ENCODE measurements at regions not wholly inside any gene's neighbourhood (a gene's known extent, or its start where the extent isn't known, plus 50 kb on each side); places are given as distances from the start of the nearest gene placed in this dataset.

DNA sequence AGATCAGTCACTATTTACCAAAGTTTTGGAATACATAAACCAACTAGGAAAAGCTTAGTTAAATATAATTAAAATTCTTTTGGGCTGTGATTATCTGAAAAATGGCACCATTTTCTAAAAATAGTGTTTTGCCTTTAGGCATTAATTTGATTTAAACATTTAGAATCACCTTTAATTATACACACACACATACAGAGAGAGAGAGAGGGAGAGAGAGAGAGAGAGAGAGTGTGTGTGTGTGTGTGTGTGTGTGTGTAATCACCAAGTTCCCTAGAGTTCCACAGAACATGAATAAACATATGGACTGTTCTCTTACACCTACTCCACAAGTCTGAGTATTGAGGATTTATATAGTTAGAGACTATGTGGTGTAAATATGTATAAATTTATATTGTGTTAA, 141.2 kb upstream of the ATXN1 start:
- Mint-ChIP-seq H3K4me3 (ENCODE audit: unreplicated experiment) (no peak overlapping the region), H3K27ac (ENCODE audit: unreplicated experiment) (no peak overlapping the region), H3K27me3 (ENCODE audit: low read depth) (peaks cover 2% of the 10 kb centered on the region), H3K9me3 (ENCODE audit: low read depth) (no peaks in the 10 kb centered on the region), H3K4me1 (ENCODE audit: low read depth) (peaks cover 25% of the 10 kb centered on the region), H3K36me3 (ENCODE audit: low read depth) (peaks cover 1% of the 10 kb centered on the region)
- TF ChIP-seq, protein P1, sequence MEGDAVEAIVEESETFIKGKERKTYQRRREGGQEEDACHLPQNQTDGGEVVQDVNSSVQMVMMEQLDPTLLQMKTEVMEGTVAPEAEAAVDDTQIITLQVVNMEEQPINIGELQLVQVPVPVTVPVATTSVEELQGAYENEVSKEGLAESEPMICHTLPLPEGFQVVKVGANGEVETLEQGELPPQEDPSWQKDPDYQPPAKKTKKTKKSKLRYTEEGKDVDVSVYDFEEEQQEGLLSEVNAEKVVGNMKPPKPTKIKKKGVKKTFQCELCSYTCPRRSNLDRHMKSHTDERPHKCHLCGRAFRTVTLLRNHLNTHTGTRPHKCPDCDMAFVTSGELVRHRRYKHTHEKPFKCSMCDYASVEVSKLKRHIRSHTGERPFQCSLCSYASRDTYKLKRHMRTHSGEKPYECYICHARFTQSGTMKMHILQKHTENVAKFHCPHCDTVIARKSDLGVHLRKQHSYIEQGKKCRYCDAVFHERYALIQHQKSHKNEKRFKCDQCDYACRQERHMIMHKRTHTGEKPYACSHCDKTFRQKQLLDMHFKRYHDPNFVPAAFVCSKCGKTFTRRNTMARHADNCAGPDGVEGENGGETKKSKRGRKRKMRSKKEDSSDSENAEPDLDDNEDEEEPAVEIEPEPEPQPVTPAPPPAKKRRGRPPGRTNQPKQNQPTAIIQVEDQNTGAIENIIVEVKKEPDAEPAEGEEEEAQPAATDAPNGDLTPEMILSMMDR (IDR thresholded peaks at IDR 0.05), result no peak
- DNase-seq (ENCODE audit: low spot score), result no peak

DNA sequence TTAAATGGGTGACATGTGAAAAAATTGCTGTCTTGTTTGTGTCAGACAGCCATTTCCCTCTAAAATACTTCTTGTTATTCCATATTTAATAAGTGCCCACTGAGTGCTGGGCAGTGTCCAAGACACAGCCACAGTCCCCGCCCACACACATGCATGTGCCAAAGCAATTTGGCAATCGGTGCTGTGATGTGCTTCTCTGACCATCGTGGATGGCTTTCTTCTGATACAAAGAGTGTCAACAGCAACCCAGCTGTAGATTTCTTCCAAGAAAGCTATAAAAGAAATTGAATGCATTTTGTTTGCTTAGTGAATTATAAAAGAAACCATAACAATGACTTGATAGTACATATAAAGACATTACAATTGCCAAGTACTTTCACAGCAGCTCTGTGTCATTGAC, 140.5 kb upstream of the ATXN1 start:
- no peaks in the 10 kb centered on the region for H3K9me3 Mint-ChIP-seq (ENCODE audit: low read depth)
- no peak overlapping the region for H3K27ac Mint-ChIP-seq (ENCODE audit: unreplicated experiment)
- H3K4me3 Mint-ChIP-seq (ENCODE audit: unreplicated experiment), result no peak overlapping the region
- H3K4me1 Mint-ChIP-seq (ENCODE audit: low read depth), result peaks cover 25% of the 10 kb centered on the region
- no peak for DNase-seq (ENCODE audit: low spot score)
- peaks cover 2% of the 10 kb centered on the region for H3K27me3 Mint-ChIP-seq (ENCODE audit: low read depth)
- TF ChIP-seq, protein P1 (IDR thresholded peaks at IDR 0.05), result no peak
- H3K36me3 Mint-ChIP-seq (ENCODE audit: low read depth), result peaks cover 1% of the 10 kb centered on the region

- TF ChIP-seq, protein P1 (IDR thresholded peaks at IDR 0.05), result no peak
- DNase-seq (ENCODE audit: low spot score), result no peak
- Mint-ChIP-seq H3K4me1 (ENCODE audit: low read depth) (peaks cover 25% of the 10 kb centered on the region), H3K27me3 (ENCODE audit: low read depth) (no peaks in the 10 kb centered on the region), H3K36me3 (ENCODE audit: low read depth) (no peaks in the 10 kb centered on the region), H3K27ac (ENCODE audit: unreplicated experiment) (no peak overlapping the region), H3K4me3 (ENCODE audit: unreplicated experiment) (no peak overlapping the region), H3K9me3 (ENCODE audit: low read depth) (no peaks in the 10 kb centered on the region)
Observed at GRCh38 chr6:16901306-16901705, 140.0 kb upstream of the ATXN1 start.

- no peak for DNase-seq (ENCODE audit: low spot score)
- H3K9me3 Mint-ChIP-seq (ENCODE audit: low read depth), result peaks cover 10% of the 10 kb centered on the region
- peaks cover 25% of the 10 kb centered on the region for H3K4me1 Mint-ChIP-seq (ENCODE audit: low read depth)
- TF ChIP-seq, protein P1 (IDR thresholded peaks at IDR 0.05), result no peak
- no peaks in the 10 kb centered on the region for H3K27me3 Mint-ChIP-seq (ENCODE audit: low read depth)
- H3K4me3 Mint-ChIP-seq (ENCODE audit: unreplicated experiment), result no peak overlapping the region
- peaks cover 3% of the 10 kb centered on the region for H3K36me3 Mint-ChIP-seq (ENCODE audit: low read depth)
- H3K27ac Mint-ChIP-seq (ENCODE audit: unreplicated experiment), result no peak overlapping the region
Observed at GRCh38 chr6:16898640-16899396, 137.6 kb upstream of the ATXN1 start.

DNA sequence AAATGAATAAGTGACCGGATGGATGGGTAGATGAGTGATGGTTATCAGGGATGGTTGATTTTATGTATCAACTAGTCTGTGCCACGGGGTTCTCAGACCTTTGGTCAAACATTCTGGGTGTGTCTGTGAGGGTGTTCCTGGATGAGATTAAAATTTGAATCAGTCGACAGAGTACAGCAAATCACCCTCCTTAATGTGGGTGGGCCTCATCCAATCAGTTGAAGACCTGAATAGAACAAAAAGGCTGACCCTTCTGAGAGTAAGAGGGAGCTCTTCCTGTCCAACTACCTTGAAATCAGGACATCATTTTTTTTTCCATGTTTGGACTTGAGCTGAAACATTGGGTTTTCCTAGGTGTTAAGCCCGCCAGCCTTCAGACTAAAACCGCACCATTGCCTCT, 136.4 kb upstream of the ATXN1 start:
- Mint-ChIP-seq H3K27ac (ENCODE audit: unreplicated experiment) (no peak overlapping the region), H3K9me3 (ENCODE audit: low read depth) (peaks cover 17% of the 10 kb centered on the region), H3K27me3 (ENCODE audit: low read depth) (no peaks in the 10 kb centered on the region), H3K4me1 (ENCODE audit: low read depth) (peaks cover 17% of the 10 kb centered on the region), H3K36me3 (ENCODE audit: low read depth) (peaks cover 4% of the 10 kb centered on the region), H3K4me3 (ENCODE audit: unreplicated experiment) (no peak overlapping the region)
- DNase-seq (ENCODE audit: low spot score), result no peak
- TF ChIP-seq, protein P1 (IDR thresholded peaks at IDR 0.05), result no peak

Data from chondrocyte (in vitro differentiated cells).